ENCODE measurements at regions not wholly inside any gene's neighbourhood (a gene's known extent, or its start where the extent isn't known, plus 50 kb on each side); places are given as distances from the start of the nearest gene placed in this dataset.
A peak's percentile ranks its signal among the peaks of the same experiment; 100 is the strongest.

DNA sequence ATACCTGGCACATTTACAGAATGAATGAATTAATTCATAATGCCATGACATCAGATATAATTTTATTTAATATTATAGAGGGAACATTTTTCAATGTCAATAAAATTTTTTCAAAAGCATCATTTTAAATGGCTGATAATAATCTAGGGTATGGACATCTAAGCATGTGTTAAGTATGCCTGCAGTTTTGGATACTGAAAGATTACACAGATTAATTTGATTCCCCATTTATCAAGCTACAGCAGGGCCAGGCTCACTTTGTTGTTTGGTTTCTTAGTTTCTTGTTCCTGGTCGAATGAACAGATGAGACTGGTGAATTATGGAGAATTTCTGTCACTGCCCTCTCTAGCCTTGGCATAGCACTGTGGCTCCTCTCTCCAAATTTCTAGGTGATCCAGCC lies 72.4 kb upstream of the E2F8 start:
- POLR2A ChIA-PET (ENCODE audit: low non-redundant PET), result no interaction called here

DNA sequence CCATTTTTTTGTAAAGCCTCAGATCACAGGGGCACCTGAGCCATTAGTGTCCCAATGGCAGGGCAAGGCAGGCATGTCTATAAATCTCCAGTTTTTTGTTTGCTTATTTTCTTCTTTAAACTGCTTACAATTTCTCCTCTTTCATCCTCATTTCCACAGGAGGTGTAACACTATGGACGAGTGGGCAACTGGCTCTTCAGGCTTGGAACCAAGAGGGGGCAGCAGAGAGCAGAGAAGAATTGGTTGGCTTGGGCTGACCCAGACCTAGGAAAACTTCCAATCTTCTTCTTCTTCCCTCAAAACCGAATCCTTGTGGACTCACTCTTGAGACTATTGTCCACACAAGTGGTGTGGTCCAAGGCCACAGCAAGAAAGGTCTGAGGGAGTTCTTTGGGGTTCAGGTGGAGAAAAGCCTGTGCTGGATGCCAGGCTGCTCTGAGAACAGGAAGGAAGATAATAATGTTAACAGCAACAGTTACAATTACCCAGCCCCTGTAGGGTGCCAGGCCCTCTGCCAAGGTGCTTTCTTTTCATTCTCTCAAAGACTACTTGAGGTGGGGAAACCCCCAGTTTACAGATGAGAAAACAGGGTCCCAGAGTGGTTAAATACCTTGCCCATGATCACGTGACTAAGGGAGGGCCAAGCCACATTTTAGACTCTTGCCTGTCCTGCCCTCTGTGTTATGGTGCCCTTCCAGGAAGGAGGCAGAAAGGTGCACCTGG lies 70.7 kb upstream of the E2F8 start:
- CTCF ChIA-PET, result interaction anchor here (0.6 to 1.0 kb wide), 3 partner anchors 225 to 932 kb away, joined by 3 to 6 read pairs (median 3); no protein-coding TSS in a partner anchor
- DNase-seq (ENCODE audit: low spot score), result peak; percentile 49
- TF ChIP-seq, protein P1, sequence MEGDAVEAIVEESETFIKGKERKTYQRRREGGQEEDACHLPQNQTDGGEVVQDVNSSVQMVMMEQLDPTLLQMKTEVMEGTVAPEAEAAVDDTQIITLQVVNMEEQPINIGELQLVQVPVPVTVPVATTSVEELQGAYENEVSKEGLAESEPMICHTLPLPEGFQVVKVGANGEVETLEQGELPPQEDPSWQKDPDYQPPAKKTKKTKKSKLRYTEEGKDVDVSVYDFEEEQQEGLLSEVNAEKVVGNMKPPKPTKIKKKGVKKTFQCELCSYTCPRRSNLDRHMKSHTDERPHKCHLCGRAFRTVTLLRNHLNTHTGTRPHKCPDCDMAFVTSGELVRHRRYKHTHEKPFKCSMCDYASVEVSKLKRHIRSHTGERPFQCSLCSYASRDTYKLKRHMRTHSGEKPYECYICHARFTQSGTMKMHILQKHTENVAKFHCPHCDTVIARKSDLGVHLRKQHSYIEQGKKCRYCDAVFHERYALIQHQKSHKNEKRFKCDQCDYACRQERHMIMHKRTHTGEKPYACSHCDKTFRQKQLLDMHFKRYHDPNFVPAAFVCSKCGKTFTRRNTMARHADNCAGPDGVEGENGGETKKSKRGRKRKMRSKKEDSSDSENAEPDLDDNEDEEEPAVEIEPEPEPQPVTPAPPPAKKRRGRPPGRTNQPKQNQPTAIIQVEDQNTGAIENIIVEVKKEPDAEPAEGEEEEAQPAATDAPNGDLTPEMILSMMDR (conservative IDR thresholded peaks at IDR 0.05; ENCODE audit: low read depth), result peak; percentile 75
- POLR2A ChIA-PET (ENCODE audit: low non-redundant PET), result no interaction called here
- no peak overlapping the region for H3K27ac ChIP-seq

More for the DNA sequence above, 72.4 kb upstream of the E2F8 start:
- no peak overlapping the region for H3K27ac ChIP-seq
- TF ChIP-seq, protein P1 (conservative IDR thresholded peaks at IDR 0.05; ENCODE audit: low read depth), result no peak
- CTCF ChIA-PET, result interaction anchor here (0.7 to 0.9 kb wide), 2 partner anchors 203 to 244 kb away, joined by 3 to 6 read pairs; no protein-coding TSS in a partner anchor
- DNase-seq (ENCODE audit: low spot score), result no peak

DNA sequence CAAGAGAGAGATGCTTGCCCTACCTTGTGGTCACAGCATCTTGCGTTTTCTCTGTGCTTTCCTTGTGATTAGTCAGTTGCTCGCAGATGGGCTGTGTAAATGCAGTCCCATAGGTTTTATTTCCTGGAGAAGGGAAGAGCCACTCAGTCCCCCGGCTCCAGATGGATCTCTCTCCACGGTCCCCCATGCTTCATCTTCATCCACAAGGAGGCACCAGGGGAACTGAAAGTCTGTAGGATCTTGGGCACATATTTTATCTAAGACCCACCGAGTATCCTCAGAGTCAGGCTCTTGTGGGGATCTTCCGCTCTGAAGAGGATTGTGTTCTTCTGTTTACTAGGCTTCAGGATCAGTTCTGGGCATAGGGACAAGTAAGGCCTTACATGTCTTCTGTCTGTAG lies 66.8 kb upstream of the E2F8 start:
- DNase-seq (ENCODE audit: low spot score), result no peak
- H3K27ac ChIP-seq, result no peak overlapping the region
- POLR2A ChIA-PET (ENCODE audit: low non-redundant PET), result no interaction called here
- TF ChIP-seq, protein P1 (conservative IDR thresholded peaks at IDR 0.05; ENCODE audit: low read depth), result no peak
- CTCF ChIA-PET, result interaction anchor here (0.5 kb wide), 1 partner anchor 13 kb away, joined by 4 read pairs; no protein-coding TSS in a partner anchor

DNA sequence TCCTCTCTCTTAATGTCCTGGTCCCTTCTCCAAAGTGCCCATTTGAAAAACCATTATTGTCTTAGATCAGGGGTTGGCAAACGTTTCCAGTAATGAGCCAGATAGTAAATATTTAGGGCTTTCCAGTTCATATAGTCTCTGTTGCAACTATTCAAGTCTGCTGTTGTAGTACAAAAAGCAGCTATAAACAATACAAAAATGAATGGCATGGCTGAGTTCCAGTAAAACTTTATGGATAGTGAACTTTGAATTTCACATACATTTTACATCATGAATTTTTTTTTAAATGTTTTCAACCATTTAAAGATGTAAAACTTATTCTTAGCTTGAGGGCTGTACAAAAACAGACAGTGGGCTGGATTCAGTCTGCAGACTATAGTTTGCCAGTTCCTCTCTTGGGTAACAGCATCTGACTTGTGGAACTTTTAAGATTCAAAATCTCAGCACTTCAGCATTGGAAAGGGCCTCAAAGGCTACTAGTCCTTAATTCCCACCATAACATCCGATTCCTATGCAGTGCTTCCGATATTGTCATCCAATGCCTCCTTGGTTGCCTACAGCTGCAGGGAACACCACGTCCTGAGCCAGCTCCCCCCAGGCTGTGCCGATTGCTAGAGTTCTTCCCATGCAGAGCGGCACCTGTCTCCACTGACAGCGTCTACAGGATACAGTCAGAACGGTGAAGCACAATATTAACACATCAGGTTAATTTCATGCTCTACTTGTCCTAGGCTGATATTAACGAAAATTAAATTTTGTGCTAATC lies 65.6 kb upstream of the E2F8 start:
- POLR2A ChIA-PET (ENCODE audit: low non-redundant PET), result no interaction called here

DNA sequence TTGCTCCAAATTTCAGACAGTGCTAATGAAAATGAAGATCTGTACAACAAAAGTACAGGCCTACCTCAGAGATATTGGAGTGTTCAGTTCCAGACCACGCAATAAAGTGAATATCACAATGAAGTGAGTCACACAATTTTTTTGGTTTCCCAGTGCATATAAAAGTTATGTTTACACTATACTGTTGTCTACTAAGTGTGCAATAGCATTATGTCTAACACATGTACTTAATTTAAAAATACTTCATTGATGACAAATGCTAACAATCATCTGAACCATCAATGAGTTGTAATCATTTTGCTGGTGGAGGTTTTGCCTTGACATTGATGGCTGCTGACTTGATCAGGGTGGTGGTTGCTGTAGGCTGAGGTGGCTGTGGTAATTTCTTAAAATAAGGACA lies 60.6 kb upstream of the E2F8 start:
- POLR2A ChIA-PET (ENCODE audit: low non-redundant PET), result no interaction called here
- CTCF ChIA-PET, result interaction anchor here (0.6 kb wide), 1 partner anchor 107 kb away, joined by 3 read pairs; no protein-coding TSS in a partner anchor
- no peak for DNase-seq (ENCODE audit: low spot score)
- TF ChIP-seq, protein P1 (conservative IDR thresholded peaks at IDR 0.05; ENCODE audit: low read depth), result no peak
- no peak overlapping the region for H3K27ac ChIP-seq

More for the DNA sequence above, 65.6 kb upstream of the E2F8 start:
- no peak overlapping the region for H3K27ac ChIP-seq
- TF ChIP-seq, protein P1 (conservative IDR thresholded peaks at IDR 0.05; ENCODE audit: low read depth), result no peak
- no peak for DNase-seq (ENCODE audit: low spot score)
- CTCF ChIA-PET, result interaction anchor here (0.7 kb wide), 1 partner anchor 40 kb away, joined by 4 read pairs; no protein-coding TSS in a partner anchor

DNA sequence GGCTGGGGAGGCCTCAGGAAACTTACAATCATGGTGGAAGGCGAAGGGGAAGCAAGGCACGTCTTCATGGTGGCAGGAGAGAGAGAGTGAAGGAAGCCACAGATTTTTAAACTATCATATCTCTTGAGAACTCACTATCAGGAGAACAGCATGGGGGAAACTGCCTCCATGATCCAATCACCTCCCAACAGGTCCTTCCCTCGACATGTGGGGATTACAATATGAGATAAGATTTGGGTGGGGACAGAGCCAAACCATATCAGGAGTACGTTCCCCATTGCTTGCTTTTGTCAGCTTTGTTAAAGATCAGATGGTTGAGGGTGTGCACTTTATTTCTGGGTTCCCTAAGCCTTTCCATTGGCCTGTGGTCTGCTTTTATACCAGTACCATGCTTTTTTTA lies 53.7 kb upstream of the E2F8 start:
- TF ChIP-seq, protein P1 (conservative IDR thresholded peaks at IDR 0.05; ENCODE audit: low read depth), result no peak
- CTCF ChIA-PET, result interaction anchor here (0.6 to 1.3 kb wide), 3 partner anchors 34 to 226 kb away, joined by 3 to 9 read pairs (median 3); no protein-coding TSS in a partner anchor
- H3K27ac ChIP-seq, result no peak overlapping the region
- POLR2A ChIA-PET (ENCODE audit: low non-redundant PET), result no interaction called here
- DNase-seq (ENCODE audit: low spot score), result no peak
